ENCODE measurements at regions not wholly inside any gene's neighbourhood (a gene's known extent, or its start where the extent isn't known, plus 50 kb on each side); places are given as distances from the start of the nearest gene placed in this dataset.
"Not testable (repeated sequence)": the region's sequence is repeated elsewhere in the genome, so short reads cannot be mapped to it uniquely, and the experiment has no call there.

GRCh38 chr5:30150231-30150630, 1043.3 kb upstream of the CDH6 start:
- no peak for TF ChIP-seq CTCF (IDR thresholded peaks at IDR 0.05; ENCODE audit: extremely low read depth, missing control alignments)
- DNase-seq (ENCODE audit: low spot score), result no peak

GRCh38 chr5:30149526-30149925, 1044.0 kb upstream of the CDH6 start:
- DNase-seq (ENCODE audit: low spot score), result no peak
- no peak for TF ChIP-seq CTCF (IDR thresholded peaks at IDR 0.05; ENCODE audit: extremely low read depth, missing control alignments)

GRCh38 chr5:30147976-30148375, 1045.5 kb upstream of the CDH6 start:
- TF ChIP-seq CTCF (IDR thresholded peaks at IDR 0.05; ENCODE audit: extremely low read depth, missing control alignments), result no peak

GRCh38 chr5:30144059-30144458, 1049.4 kb upstream of the CDH6 start:
- DNase-seq (ENCODE audit: low spot score), result not testable (repeated sequence)

More at GRCh38 chr5:30147976-30148375, 1045.5 kb upstream of the CDH6 start:
- no peak for DNase-seq (ENCODE audit: low spot score)

- TF ChIP-seq CTCF (IDR thresholded peaks at IDR 0.05; ENCODE audit: extremely low read depth, missing control alignments), result no peak
- no peak for DNase-seq (ENCODE audit: low spot score)
Observed at GRCh38 chr5:30142432-30142831, 1051.1 kb upstream of the CDH6 start.

GRCh38 chr5:30121043-30121442, 1072.4 kb upstream of the CDH6 start:
- DNase-seq (ENCODE audit: low spot score), result no peak
- no peak for TF ChIP-seq CTCF (IDR thresholded peaks at IDR 0.05; ENCODE audit: extremely low read depth, missing control alignments)

- TF ChIP-seq CTCF (IDR thresholded peaks at IDR 0.05; ENCODE audit: extremely low read depth, missing control alignments), result no peak
- no peak for DNase-seq (ENCODE audit: low spot score)
Observed at GRCh38 chr5:30117135-30117534, 1076.4 kb upstream of the CDH6 start.

GRCh38 chr5:30113542-30113941, 1079.9 kb upstream of the CDH6 start:
- no peak for DNase-seq (ENCODE audit: low spot score)
- TF ChIP-seq CTCF (IDR thresholded peaks at IDR 0.05; ENCODE audit: extremely low read depth, missing control alignments), result no peak
